ENCODE measurements at regions not wholly inside any gene's neighbourhood (a gene's known extent, or its start where the extent isn't known, plus 50 kb on each side); places are given as distances from the start of the nearest gene placed in this dataset.

DNA sequence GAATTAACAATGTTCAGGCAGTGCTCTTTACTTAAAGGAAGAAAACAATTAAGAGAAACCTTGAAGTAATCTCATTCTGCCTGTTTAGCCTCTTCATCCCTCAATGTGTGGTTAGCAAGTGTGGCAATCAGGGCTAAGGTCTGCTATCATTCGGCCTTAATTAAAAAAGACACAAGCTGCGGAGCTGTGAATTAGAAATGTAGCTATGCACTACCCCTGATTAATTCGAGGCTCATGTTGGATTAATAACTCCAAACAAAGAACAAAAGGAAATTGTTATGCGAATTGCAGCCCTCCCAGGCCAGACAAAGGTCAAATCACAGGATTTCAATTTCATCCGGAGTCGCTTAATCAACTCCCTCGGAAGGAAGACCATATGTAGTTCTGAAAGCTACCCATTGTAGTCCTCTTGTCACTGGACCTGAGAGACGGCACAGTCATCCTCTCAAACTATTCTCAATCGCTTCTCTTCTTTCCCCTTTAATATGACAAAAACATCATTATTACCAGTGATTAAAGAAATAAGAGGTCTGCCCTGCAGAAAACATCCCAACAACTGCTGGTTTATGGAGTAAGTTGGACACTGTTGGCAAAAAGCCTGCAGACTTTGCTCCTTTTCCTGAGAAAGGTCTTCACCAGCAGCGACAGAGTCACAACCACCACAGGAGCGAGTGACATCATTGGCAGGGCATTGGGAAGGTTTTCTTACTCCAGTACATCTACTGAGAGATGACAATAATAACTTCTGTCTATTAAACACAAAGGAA is 71.1 kb upstream of the SOX5 start:
- intact Hi-C loops (cut with micrococcal nuclease): no loop called here
- TF ChIP-seq, protein P1, sequence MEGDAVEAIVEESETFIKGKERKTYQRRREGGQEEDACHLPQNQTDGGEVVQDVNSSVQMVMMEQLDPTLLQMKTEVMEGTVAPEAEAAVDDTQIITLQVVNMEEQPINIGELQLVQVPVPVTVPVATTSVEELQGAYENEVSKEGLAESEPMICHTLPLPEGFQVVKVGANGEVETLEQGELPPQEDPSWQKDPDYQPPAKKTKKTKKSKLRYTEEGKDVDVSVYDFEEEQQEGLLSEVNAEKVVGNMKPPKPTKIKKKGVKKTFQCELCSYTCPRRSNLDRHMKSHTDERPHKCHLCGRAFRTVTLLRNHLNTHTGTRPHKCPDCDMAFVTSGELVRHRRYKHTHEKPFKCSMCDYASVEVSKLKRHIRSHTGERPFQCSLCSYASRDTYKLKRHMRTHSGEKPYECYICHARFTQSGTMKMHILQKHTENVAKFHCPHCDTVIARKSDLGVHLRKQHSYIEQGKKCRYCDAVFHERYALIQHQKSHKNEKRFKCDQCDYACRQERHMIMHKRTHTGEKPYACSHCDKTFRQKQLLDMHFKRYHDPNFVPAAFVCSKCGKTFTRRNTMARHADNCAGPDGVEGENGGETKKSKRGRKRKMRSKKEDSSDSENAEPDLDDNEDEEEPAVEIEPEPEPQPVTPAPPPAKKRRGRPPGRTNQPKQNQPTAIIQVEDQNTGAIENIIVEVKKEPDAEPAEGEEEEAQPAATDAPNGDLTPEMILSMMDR (conservative IDR thresholded peaks at IDR 0.05; ENCODE audit: low read depth, low read length): no peak
- no peak for TF ChIP-seq EZH2phosphoT487 (IDR thresholded peaks at IDR 0.05; ENCODE audit: borderline replicate concordance, low read length)
- TF ChIP-seq EZH2 (IDR thresholded peaks at IDR 0.05; ENCODE audit: low read length, unreplicated experiment): no peak
- BruUV-seq (replicated peaks): no TSS peak

DNA sequence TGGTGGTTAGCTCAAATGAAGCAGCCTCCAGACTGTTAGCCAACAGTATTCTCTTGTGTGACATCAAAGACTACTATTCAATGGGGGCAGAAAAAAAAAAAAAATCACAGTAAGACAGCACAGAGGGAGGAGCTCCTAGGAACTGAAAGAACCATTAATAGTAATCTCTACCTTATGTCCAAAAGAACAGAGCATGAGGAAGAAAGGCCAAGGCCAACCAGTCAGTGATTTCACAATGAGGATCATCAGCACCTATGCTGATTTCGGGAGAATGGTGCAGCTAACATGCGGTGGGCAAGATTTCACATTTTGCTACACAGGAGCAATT is 66.3 kb upstream of the SOX5 start:
- intact Hi-C loops (cut with micrococcal nuclease): no loop called here
- CTCF ChIA-PET: no interaction called here
- H3K79me2 ChIP-seq (ENCODE audit: low read length): no peaks in the 10 kb centered on the region

More for the DNA sequence above, 71.1 kb upstream of the SOX5 start:
- ChIA-PET POLR2A (ENCODE audit: unreplicated experiment) (no interaction called here), CTCF (no interaction called here)
- H3K4me3 ChIP-seq (ENCODE audit: low read length): no peak overlapping the region
- no peaks in the 10 kb centered on the region for H3K36me3 ChIP-seq (ENCODE audit: low read depth, low read length)
- no peaks in the 10 kb centered on the region for H3F3A ChIP-seq (ENCODE audit: low read length, unreplicated experiment)
- H3K27me3 ChIP-seq (ENCODE audit: low read length): peaks cover 4% of the 10 kb centered on the region
- no peaks in the 10 kb centered on the region for H3K9me2 ChIP-seq (replicated peaks; ENCODE audit: low read length)
- H3K4me2 ChIP-seq (ENCODE audit: low read length): no peak overlapping the region
- no peak overlapping the region for H2AFZ ChIP-seq (ENCODE audit: low read length)
- no peaks in the 10 kb centered on the region for H3K9me3 ChIP-seq (ENCODE audit: low read length)
- H3K27ac ChIP-seq (ENCODE audit: low read length): no peak overlapping the region
- no peaks in the 10 kb centered on the region for H4K20me1 ChIP-seq (ENCODE audit: low read length)
- no peak for DNase-seq
- no peak overlapping the region for H3K9ac ChIP-seq (ENCODE audit: low read length)
- no peaks in the 10 kb centered on the region for H3K4me1 ChIP-seq (ENCODE audit: insufficient read depth, low read length)
- no peak for ATAC-seq
- no peaks in the 10 kb centered on the region for H3K79me2 ChIP-seq (ENCODE audit: low read length)

More for the DNA sequence above, 66.3 kb upstream of the SOX5 start:
- Histone ChIP-seq H3F3A (ENCODE audit: low read length, unreplicated experiment) (no peaks in the 10 kb centered on the region), H3K9ac (ENCODE audit: low read length) (no peak overlapping the region), H4K20me1 (ENCODE audit: low read length) (no peaks in the 10 kb centered on the region), H3K9me2 (replicated peaks; ENCODE audit: low read length) (no peaks in the 10 kb centered on the region), H3K27me3 (ENCODE audit: low read length) (peaks cover 4% of the 10 kb centered on the region), H3K36me3 (ENCODE audit: low read depth, low read length) (no peaks in the 10 kb centered on the region), H3K4me3 (ENCODE audit: low read length) (no peak overlapping the region), H3K9me3 (ENCODE audit: low read length) (no peaks in the 10 kb centered on the region), H3K27ac (ENCODE audit: low read length) (no peak overlapping the region), H3K4me2 (ENCODE audit: low read length) (no peak overlapping the region), H2AFZ (ENCODE audit: low read length) (no peak overlapping the region), H3K4me1 (ENCODE audit: insufficient read depth, low read length) (no peaks in the 10 kb centered on the region)
- BruUV-seq (replicated peaks): no TSS peak
- ATAC-seq: no peak
- no peak for DNase-seq
- POLR2A ChIA-PET (ENCODE audit: unreplicated experiment): no interaction called here
- TF ChIP-seq EZH2 (IDR thresholded peaks at IDR 0.05; ENCODE audit: low read length, unreplicated experiment): no peak
- TF ChIP-seq, protein P1 (conservative IDR thresholded peaks at IDR 0.05; ENCODE audit: low read depth, low read length): no peak
- no peak for TF ChIP-seq EZH2phosphoT487 (IDR thresholded peaks at IDR 0.05; ENCODE audit: borderline replicate concordance, low read length)

All from PC-3 (cell line).